Heart left ventricle (tissue), 13 donors: ENCODE measurements at regions not wholly inside any gene's neighbourhood (a gene's known extent, or its start where the extent isn't known, plus 50 kb on each side); places are given as distances from the start of the nearest gene placed in this dataset.

Source experiments
- POLR2A ChIP-seq, 2 donors: fragments of 450-650 bp; IDR thresholded peaks; one replicate each; pipeline ENCODE4 v1.6.1; 2017; ENCODE audit warnings: antibody characterized with exemption in 2 of 2, mild to moderate bottlenecking in 2 of 2, moderate library complexity in 2 of 2
- TF ChIP-seq, protein P1 (sequence below), 12 donors: fragments of 200-600 bp; sonication (generic) in 4 of 12; IDR thresholded peaks; one replicate each; pipeline versions ENCODE4 v1.5.0 to v1.8.0; 2018 to 2022; ENCODE audit warnings: antibody characterized with exemption in 12 of 12, mild to moderate bottlenecking in 5 of 12
- donor health status: ischemic (EF 13 %, LVEDD 7.1; RV severe dilation, severe dysfunction).
- donor health status: DM: no; HTN: yes; CAD: no.
- donor health status: DM: no; HTN: no; CAD: no.
- donor health status: ischemic (EF 25% LVEDD 6.9; RV normal size, moderate dysfunction).
- donor health status: ischemic (EF 25% LVEDD 5.7; RV mildly dilated, moderate dysfunction).
- donor health status: ischemic (EF 35%, LVEDD 5.7; RV mildly dilated, moderate dysfunction).
- donor health status: nonischemic (EF 11% LVEDD 7.7; RV severe dilation, severe dysfunction).
- donor health status: DM: yes; HTN: yes; CAD: no.
- donor health status: PGD.
- donor health status: ischemic (EF 29% LVEDD 5.4; RV normal size, mild dysfunction).
- donor health status: nonischemic (EF 23%, LVEDD 6.1; RV moderate dilation, normal function).

DNA sequence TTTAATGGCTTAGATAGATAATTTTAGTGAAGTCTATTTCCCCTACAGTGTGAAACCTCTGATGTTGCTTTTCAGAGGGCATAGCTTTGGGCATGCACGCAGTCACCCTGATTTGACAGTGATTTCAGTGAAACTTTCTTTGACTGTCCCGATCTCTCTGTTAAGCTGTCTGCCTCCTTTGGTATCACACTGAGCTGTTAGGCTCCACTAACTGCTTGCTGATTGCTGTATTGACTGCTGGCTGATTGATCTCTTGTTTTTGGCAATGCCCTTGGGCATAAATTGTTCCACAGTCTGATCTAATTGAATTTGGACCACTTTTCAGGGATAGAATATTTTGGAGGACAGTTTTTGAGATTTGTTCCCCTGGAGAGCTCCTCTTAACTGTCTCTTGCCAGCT, 68.5 kb upstream of the CCDC54 start:
- TF ChIP-seq, protein P1, sequence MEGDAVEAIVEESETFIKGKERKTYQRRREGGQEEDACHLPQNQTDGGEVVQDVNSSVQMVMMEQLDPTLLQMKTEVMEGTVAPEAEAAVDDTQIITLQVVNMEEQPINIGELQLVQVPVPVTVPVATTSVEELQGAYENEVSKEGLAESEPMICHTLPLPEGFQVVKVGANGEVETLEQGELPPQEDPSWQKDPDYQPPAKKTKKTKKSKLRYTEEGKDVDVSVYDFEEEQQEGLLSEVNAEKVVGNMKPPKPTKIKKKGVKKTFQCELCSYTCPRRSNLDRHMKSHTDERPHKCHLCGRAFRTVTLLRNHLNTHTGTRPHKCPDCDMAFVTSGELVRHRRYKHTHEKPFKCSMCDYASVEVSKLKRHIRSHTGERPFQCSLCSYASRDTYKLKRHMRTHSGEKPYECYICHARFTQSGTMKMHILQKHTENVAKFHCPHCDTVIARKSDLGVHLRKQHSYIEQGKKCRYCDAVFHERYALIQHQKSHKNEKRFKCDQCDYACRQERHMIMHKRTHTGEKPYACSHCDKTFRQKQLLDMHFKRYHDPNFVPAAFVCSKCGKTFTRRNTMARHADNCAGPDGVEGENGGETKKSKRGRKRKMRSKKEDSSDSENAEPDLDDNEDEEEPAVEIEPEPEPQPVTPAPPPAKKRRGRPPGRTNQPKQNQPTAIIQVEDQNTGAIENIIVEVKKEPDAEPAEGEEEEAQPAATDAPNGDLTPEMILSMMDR (IDR thresholded peaks at IDR 0.05): no peak
- TF ChIP-seq POLR2A (IDR thresholded peaks at IDR 0.05): no peak
